ENCODE measurements at regions not wholly inside any gene's neighbourhood (a gene's known extent, or its start where the extent isn't known, plus 50 kb on each side); places are given as distances from the start of the nearest gene placed in this dataset.

GRCh38 chr10:64444163-64444562 is 923.0 kb downstream of the REEP3 start:
- no peak for TF ChIP-seq CTCF (IDR thresholded peaks at IDR 0.05; ENCODE audit: low read length)
- TF ChIP-seq EZH2 (IDR thresholded peaks at IDR 0.05; ENCODE audit: borderline replicate concordance, low read length): no peak
